GM19452 (cell line): ENCODE measurements at regions not wholly inside any gene's neighbourhood (a gene's known extent, or its start where the extent isn't known, plus 50 kb on each side); places are given as distances from the start of the nearest gene placed in this dataset.

Source experiments
- ATAC-seq: cut with Tn5 transposase; IDR thresholded peaks from one replicate; pipeline ENCODE4 v1.9.1; 2021; ENCODE audit not compliant: unreplicated experiment

DNA sequence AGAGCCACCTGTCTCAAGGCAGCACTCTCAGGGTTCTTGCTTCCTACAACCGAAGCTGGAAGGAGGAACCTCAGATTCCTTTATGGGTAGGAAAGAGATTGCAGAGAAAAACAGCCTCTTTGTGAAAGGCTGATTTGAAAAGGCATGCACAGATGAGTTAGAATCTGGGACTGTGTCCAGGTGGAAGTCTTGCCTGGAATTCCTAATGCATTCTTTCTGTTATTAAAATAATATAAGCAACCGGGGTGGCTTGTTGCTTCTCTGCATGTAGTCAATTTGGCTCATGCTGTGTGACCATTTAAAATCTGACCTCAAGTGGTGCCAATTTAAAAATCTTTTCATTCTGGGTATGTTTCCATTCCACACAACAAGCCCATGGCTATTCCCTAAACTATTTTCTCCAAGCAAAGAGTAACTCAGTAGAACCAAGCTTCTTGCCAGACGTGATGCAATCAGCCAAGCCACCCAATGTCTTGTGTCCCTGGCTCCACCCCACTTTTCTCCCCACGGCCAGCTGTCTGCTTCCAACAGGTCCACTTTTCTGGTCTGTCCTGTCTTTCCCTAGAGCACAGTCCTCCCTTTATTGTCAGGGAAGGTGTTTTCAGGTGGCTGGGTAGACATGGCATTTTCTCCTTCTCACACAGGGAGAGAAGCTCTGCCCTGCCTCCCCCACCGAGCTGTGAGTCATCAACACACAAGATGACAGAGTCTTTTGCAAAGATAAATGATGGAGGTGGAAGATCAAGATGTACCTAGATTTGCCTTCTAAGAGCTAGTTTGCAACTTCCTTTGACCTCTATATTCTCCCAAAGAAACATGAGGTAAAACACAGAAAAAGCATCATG is 394.3 kb downstream of the FOXO1 start:
- ATAC-seq = no peak

DNA sequence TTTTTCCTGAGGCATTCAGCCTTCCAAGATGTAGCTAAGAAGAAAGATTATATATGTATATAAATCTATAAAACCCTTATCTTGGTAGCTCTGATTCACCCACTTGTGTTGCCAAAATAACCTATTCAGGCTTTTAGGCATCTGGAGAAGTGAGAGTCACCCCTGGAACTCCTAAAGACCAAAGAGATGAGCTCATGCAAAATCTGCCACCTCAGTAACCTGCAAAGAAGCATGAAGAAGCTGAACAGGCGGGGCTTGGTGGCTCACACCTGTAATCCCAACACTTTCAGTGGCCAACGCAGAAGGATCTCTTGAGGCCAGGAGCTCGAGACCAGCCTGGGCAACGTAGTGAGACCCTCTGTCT is 393.7 kb downstream of the FOXO1 start:
- ATAC-seq = no peak

DNA sequence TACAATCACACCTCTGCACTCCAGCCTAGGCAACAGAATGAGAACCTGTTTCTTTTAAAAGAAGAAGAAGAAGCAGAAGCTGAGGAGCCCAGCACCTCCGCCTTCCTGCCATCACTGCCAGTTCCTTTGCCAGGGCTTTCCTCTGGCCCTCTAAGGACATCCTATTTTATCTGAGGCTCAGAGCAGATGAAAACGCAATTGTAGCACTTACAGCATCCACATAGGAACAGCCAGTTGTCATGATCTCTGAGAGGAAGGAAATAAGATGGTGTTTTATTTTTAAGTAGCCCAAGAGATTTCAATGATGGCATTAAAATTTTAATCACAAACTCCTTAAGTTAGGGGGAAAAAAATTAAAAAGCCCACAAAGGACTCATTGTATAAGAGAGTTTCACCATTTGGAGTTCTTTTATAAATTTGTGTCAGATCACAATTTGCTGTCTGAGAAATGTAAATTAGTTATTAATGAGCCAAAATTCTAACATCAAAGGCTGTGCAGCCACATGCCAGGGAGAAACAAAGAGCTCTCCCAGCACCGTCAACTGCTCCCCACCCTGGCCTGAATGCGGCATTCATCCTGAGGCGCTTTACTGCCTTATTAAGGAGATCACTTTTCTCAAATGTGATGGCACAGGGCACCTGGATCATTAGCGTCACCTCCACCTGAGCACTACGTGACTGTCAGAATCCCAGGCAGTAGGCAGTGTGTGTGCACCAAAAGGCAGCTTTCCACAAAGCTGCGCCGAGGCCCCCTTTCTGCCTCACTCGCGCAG is 393.0 kb downstream of the FOXO1 start:
- ATAC-seq = no peak

DNA sequence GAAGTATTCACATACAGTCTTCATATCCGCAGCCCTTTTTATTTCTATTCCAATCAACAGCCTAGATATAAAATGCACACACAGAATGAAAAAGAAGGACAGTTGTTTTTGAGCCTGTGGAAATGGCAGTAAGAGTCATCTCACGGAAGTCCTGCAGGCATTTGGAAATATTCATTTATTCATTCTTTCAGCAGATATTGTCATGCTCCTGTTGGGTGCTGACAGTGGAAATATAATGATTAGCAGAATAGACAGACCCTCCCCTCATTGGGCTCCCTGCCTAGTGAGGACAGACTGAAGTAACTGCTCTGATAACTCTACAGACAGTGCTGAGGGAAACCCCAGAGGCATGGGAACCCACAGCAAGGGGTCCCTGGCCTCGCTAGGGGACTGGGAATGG is 392.3 kb downstream of the FOXO1 start:
- no peak for ATAC-seq

DNA sequence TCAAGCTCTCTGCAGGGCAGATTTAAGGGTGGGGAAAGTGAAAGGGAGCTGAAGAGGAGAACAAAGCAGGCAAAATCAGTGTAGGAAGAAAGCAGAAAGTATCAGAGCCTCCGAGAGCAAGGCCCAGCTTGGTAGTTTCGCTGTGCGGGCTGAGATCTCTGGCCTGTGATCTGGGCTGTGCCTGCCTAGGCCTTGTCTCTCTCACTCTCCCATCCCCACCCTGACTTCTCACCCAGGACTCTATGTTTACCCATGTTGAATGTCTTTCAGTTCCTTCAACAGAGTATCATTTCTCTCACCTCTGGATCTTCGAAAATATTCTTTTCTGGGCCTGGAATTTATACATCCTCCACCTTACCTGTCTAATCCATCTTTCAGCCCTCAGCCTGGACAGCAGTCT is 391.3 kb downstream of the FOXO1 start:
- ATAC-seq = no peak

DNA sequence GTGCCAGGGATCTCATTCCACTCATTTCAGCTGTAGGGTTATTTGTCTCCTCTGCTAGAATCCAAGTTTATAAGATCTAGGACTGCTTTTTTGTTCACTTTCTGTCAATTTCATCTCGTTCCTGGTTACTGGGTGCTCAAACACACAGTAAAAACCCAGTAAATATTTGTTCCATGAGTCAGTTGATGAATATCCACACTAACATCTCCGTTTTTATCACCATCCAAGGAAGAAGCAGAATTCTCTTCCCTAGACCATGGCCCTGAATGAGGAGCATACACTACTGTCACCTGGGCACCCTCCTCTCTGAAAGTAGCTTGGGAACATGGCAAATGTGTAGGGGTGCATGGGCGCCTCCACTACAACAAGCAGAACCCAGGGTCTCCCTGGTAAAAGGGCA is 390.8 kb downstream of the FOXO1 start:
- ATAC-seq = no peak

DNA sequence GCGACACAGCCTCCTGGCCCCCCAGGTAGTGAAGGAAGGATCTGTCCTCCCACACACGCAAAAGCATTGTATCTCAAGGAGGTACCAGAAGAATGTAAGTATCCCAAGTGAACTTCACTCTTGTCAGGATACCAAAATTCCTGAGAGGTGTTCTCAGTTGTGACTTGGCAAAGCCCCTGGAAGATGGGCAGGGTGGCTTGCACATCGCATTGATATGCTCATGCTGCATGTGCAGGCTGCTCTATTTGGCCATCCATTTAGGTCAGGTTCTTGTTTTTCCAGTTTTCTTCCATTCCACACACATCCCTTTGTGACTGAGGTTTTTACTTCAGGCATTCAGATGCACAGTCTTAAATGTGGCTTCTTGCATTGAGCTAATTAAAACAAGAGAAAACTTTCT is 382.8 kb downstream of the FOXO1 start:
- ATAC-seq = no peak

DNA sequence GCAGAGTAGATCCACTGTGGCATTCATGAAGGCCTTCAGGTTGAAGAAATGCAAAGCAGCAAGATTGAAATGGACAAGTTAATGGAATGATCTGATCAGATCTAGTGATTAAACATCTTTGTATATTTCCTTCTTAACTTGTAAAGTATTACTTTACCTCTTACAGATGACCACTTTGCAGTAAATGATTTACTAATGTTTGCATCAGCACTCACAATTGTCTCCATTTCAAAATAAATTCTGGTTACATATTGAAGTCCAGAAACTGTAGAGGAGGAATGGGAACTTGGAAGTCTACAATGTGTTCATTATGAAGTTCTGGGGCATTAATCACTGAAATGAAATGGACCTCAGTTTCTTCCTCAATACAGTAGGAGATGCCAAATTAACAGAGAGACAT is 380.8 kb downstream of the FOXO1 start:
- no peak for ATAC-seq

DNA sequence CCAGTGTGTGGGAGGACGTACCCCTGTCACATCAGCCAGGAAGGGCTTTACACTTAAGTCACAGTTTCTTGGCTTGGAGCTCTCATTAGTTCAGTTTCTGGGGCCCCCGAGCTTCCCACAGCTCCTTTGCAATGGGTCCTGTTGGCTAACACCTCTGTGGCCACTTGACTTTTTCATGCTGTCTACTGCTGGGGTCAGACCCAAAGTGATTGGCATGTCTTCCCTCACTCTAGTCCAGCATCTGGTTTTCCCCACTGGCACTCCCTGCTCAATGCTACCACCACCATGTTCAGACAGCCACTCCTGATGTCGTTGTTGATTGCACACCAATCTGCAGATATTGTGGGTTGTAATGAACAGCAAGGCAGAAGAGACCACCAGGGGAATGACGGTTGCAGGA is 379.0 kb downstream of the FOXO1 start:
- ATAC-seq = no peak

DNA sequence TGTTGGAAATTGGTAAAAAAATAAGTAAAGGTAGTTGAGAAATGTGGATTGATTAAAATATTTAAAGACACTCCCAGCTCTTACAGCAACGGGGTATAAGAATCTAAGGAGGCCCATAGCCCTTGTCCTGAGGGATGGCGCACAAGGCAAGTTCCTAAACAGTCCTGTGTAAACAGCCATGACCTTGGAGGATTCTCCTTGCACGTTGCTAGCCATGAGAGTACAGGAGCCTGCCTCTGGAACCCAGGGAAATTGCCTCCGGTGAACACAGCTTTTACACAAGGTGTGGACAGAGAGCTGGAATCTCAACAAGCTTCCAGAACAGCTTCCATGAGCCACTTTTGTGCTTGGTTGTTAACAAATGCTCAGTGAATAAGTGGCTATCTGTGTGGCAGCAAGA is 378.2 kb downstream of the FOXO1 start:
- ATAC-seq = no peak

DNA sequence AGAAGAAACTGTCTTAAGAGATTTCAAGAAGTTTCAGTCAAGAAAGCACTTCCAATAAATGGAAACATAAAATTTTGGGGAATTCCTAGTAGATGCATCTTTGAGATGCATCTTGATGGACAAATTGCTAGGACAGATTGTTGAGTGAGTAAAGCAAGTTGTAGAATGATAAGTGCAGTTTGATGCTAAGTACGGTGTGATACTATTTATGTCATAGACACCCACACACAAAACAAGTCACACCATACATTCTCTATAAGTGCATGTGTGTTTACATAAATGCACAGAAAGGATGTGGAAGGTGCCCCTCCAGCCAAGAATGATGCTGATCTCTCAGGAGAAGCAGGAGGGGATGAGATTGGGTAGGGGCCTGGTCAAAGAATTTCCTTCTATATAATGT is 375.7 kb downstream of the FOXO1 start:
- ATAC-seq = no peak

DNA sequence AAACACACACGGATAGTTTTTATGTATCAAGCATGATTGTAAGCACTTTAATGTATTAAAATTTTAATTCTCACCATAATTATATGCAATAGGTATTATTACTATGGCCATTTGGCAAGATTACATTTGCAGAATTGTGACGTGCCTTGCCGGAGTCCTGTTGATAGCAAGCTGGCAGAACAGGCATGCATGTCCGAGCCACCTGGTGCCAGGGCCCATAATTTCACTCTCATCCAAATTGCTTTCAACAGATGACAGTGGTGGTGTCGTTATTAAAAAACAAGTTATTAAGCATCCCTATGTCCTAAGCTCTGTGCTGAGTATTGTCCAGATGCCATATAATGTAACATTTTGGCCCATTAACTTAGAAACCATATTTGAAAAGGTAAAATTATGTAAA is 374.3 kb downstream of the FOXO1 start:
- no peak for ATAC-seq

DNA sequence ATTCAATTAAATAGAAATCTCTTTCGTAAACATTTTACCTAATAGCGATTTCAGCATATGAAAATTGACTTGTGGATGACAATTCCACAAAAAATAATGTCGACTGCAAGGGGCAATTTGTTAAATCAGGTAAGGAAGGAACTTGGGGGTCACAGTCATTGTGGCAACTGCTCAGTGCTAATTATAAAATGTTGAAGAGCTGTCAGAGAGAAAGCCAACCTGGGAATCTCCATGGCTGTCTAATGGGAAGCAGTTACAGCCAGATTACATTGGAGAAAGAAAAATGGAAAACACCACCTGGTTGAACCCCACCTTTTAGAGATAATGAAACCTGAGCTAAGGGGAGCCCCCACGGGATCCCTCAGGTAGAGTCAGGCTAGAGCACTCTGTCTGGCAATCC is 373.9 kb downstream of the FOXO1 start:
- ATAC-seq = no peak

DNA sequence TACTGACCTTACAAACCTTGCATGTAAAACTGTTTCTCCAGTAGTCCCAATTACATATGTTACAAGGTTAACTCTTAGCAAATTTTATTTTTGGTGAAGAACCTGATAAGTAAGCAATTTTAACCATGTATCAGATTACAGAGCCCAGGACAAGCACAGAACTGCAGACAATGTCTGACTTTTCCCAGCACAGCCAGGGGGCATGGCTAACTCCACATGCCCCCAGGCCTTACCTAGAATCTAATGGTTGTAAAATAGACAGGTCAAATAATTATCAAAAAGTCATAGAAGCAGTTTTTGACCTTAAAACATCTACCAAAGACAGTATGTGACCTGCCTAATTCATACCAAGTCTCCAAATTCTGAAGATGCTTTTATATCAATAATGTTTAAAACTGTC is 364.1 kb downstream of the FOXO1 start:
- ATAC-seq = no peak

DNA sequence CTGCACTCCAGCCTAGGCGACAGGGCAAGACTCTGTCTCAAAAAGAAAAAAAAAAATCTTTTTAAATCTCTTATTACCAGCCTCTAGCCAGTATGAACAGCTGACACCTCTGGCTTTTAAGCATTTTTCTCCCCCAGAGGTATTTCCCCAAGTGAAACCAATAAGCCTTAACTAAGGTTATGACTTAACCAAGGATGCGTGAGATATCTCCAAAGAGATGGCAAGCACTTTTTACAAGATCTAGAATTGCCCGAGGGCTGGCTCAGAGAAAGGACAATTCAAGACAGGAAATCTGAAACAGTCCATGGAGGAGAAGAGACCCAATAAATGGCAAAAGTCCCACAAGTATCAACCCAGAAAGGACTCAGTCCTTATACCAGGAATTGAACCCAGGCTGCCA is 362.1 kb downstream of the FOXO1 start:
- ATAC-seq = no peak

DNA sequence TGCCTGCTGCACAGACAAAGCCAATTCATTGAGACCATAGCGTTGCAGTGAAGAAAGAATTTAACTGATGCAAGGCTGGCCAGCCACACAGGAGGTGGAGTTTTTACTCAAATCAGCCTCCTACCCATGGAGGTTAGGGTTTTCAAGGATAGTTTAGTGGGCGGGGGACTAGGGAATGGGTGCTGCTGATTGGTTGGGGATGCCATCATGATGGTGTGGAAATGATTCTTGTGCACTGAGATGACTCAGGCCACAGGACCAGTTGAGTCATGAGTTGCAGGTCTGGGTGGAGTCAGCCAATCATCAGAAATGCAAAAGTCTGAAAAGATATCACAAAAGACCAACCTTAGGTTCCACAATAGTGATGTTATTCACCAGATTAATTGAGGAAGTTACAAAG is 359.6 kb downstream of the FOXO1 start:
- ATAC-seq = no peak

DNA sequence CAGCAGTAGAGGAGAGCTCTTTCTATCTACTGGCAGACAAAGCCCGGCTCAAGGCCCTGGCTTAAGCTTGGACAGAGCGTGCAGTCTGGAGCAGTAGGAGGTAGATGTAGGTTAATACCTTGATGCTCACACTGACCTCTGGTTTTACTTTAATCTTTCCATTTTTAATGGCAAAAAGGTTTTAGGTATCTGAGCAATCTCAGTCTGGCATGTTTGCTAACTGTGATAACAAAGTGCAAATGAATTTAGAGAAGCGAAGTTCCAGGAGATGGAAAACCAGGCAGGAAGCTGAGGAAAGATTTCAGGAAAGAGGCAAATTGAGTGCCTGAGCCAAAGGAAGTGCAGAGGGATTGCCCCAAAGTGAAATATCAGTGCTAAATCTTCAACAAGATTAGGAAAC is 356.6 kb downstream of the FOXO1 start:
- no peak for ATAC-seq

DNA sequence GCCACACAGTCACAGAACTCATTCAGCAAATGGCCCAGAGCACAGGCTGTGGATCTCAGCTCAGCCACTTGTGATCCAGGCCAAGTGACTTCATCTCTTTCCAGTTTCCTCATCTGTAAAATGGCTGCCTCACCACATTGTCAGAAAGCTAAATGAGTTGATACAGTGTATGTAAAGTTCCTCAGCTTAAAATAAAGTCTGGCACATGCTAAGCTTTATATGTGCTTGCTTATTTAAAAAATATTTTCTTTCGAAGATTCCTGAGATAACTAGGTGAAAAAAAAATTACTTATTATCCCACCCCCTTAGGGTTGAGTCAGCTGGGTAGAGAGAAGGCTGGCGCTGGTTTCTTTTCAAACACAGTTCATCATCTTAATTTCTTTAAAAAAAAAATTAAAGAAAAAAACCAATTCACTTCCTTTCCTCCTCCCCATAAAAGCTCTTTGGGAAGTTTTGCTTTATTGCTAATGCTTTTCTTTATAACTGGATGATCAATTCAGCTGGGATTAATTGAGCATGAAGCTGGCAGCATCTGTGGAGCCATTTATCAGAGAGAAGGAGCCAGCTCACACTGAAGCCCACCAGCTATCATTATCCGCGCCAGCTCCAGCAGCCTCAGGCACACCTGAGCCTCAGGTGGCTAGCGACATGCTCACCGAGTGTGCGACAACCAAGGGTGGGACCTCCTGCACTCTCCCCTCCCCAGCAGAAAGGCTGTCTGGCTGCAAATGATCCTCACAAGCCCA is 354.9 kb downstream of the FOXO1 start:
- ATAC-seq = no peak

DNA sequence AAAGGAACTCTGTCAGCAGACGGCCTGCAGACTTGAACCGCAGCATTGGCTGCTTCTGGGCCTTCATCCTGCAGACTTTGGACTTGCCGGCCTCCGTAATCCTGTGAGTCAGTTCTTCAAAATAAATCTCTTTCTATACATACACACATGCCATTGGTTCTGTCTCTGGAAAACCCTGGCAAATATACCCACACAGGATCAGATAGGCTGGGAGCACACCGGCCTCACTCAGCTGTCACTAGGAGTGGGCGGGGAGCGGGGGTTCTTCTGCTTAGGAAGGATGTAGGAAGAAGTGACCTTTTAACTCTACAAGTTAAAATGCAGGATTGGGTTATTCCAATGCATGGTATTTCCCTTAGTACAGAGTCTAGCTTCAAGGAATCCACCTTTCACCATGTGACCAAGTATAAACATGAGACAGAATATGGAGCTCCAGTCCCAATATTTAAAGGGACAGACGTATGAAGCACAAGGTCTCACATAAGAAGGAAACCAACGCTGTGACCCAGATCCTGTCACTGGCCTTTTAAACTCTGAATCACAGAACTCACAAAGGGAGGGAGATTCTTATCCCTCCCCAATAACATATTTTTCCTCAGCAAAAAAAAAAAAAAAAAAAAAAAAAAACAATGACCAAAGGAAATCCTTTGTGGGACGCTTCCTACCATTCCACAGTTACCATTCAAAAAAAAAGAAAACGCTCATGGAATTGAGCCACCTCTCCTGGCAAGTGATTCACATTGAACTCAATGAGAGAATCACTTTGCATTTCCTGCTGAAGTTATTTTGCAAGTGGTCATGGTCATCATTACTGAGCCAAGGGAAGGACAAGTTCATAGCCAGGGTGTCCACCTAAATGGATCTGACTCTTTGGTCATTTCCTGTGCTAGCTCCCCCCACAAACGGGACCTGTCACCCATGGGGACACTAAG is 352.9 kb downstream of the FOXO1 start:
- no peak for ATAC-seq

DNA sequence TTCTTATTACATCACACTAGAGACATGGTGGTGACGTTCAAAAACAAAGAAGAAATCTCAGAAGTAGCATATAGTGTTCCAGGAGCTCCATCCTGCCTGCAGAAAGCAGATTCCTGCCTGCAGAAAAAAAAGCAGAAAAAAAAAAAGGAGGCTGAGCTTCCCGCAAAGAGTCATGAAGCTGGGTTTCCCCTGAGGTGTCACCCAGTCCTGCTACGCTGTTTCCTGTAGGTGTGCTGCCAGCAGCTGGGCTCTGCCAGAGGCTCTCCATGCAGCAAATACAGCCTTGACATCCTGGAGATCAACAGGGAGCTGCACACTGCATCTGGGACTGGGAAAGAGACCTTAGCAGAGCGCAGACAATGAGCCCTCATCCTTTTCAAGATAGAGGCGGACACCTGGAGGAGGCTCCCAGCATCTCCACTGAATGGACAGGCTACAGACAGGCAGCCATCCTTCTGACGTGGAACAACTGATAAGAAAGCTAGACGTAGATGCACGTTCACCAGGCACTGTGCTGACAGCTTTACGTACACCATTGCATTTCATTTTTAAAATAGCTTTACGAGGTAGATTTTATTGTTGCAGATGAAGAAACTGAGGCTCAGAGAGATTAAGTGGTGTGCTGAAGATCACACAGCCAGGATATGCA is 350.9 kb downstream of the FOXO1 start:
- no peak for ATAC-seq
